Fibroblast of skin of back (primary cell): ENCODE measurements at regions not wholly inside any gene's neighbourhood (a gene's known extent, or its start where the extent isn't known, plus 50 kb on each side); places are given as distances from the start of the nearest gene placed in this dataset.

Source experiments
- DNase-seq: peaks from one replicate; pipeline ENCODE4 v3.0.0-alpha.2; 2013

- no peak for DNase-seq
Measured at GRCh38 chr12:95607642-95608041, 56.4 kb upstream of the USP44 start.

DNA sequence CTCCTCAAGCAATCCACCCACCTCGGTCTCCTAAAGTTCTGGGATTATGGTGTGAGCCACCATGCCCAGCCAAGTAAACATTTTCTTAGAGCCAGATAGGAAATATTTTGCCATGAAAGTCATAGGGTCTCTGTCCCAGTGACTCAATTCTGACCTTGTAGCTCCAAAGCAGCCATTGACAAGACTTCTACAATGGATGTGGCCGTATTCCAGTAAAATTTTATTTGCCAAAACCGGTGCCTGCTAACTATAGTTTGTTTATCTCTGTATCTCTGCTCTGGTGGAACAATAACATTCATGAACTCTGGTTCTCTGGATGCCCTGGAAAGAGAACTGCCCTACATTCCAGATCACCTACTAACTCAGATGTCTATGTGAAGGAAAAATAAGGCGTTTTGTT lies 54.6 kb upstream of the USP44 start:
- DNase-seq, result peak; percentile 53

DNA sequence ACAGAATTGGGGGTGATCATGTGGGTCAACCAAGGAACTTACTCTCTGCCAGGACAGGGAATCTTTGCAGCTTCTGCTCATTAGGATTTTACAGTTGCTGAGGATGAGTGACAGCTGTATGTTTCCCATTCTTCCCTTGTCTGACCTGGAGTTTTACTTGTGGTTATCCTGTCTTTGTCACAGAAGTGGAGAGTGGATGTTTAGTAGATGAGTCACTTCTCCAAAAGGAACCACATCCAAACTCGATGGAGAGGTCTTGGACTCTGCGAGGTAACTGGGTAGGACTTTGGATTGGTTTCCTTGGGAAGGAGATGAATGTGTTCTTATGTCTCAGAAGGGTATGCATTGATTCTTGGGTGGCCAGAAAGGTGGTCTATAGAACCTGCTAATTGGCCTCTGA lies 53.8 kb upstream of the USP44 start:
- peak; percentile 86 for DNase-seq

GRCh38 chr12:95603351-95604145 lies 52.3 kb upstream of the USP44 start:
- no peak for DNase-seq

GRCh38 chr12:95601091-95601961 lies 50.0 kb upstream of the USP44 start:
- peak; percentile 78 for DNase-seq
